ENCODE measurements at regions not wholly inside any gene's neighbourhood (a gene's known extent, or its start where the extent isn't known, plus 50 kb on each side); places are given as distances from the start of the nearest gene placed in this dataset.

GRCh38 chr6:23269436-23269835 is 700.1 kb downstream of the HDGFL1 start (continued):
- no peak for TF ChIP-seq PRDM4 (tag by site-specific recombination; IDR thresholded peaks at IDR 0.05)

GRCh38 chr6:23272536-23272935 is 703.2 kb downstream of the HDGFL1 start:
- no peaks in the 10 kb centered on the region for H3K36me3 ChIP-seq (ENCODE audit: control insufficient read depth in 2 of 2, insufficient read depth in 1 of 2, low read length in 2 of 2)
- no peak overlapping the region for H3K27ac ChIP-seq (ENCODE audit: extremely low read depth, low read depth, low read length)
- TF ChIP-seq ZNF433 (tag by site-specific recombination; IDR thresholded peaks at IDR 0.05; ENCODE audit: low read depth) (no peak), ZNF624 (tag by site-specific recombination; IDR thresholded peaks at IDR 0.05) (no peak), ZNF394 (tag by site-specific recombination; IDR thresholded peaks at IDR 0.05; ENCODE audit: borderline replicate concordance) (no peak), ZSCAN4 (tag by site-specific recombination; IDR thresholded peaks at IDR 0.05) (no peak), ZNF175 (tag by site-specific recombination; IDR thresholded peaks at IDR 0.05) (no peak), PATZ1 (tag by site-specific recombination; IDR thresholded peaks at IDR 0.05) (no peak), ZNF544 (tag by site-specific recombination; IDR thresholded peaks at IDR 0.05) (no peak), ZNF23 (tag by site-specific recombination; IDR thresholded peaks at IDR 0.05; ENCODE audit: borderline replicate concordance) (no peak), TSHZ1 (tag by site-specific recombination; IDR thresholded peaks at IDR 0.05; ENCODE audit: borderline replicate concordance) (no peak), ZNF221 (tag by site-specific recombination; IDR thresholded peaks at IDR 0.05; ENCODE audit: borderline replicate concordance) (no peak), HOXD13 (CRISPR knock-in tag; IDR thresholded peaks at IDR 0.05; ENCODE audit: borderline replicate concordance) (no peak), ZNF26 (tag by site-specific recombination; IDR thresholded peaks at IDR 0.05) (no peak), ZNF48 (tag by site-specific recombination; IDR thresholded peaks at IDR 0.05) (no peak)
- ChIA-PET CTCF (interaction anchor here (0.6 kb wide), 1 partner anchor 17 kb away, joined by 3 read pairs; no protein-coding TSS in a partner anchor), POLR2A (no interaction called here)
- H3K4me3 ChIP-seq (ENCODE audit: low read depth, low read length), result no peak overlapping the region
- H3K9me3 ChIP-seq (ENCODE audit: control insufficient read depth, insufficient read depth, low read depth, low read length), result no peaks in the 10 kb centered on the region
- no peaks in the 10 kb centered on the region for H3K4me1 ChIP-seq (ENCODE audit: control insufficient read depth, insufficient read depth, low read length)
